K562 (cell line): ENCODE measurements at regions not wholly inside any gene's neighbourhood (a gene's known extent, or its start where the extent isn't known, plus 50 kb on each side); places are given as distances from the start of the nearest gene placed in this dataset.

Experiments used
- ATAC-seq: fragments of 200-7000 bp; cut with Tn5 transposase; 3 replicates; pipeline ENCODE4 v1.9.1; 2020; ENCODE audit warnings: moderate library complexity
- BruUV-seq: library from RNA; stranded (reverse); fragments of 400-500 nt; replicated peaks from 2 replicates; lab custom pipeline; 2021; lab: Mats Ljungman, UMichigan
- CTCF ChIA-PET: fragments of 300-600 bp; formaldehyde crosslinking; extraction: SDS; loops from one replicate; lab custom pipeline; 2021; ENCODE audit warnings: low intra/inter-chr PET ratio; lab: Yijun Ruan, JAX
- POLR2A ChIA-PET: fragments of 300-600, 350-650 bp; sonication (Branson Sonifier 250); formaldehyde crosslinking; extraction: SDS; loops from one replicate; lab custom pipeline; 2021; ENCODE audit warnings: antibody characterized with exemption, inconsistent platforms; lab: Yijun Ruan, JAX
- DNase-seq, 4 experiments: peaks; one replicate each; pipeline versions ENCODE4 v3.0.0 to v3.0.0-alpha.2; 2011 to 2018; ENCODE audit warnings: low spot score in 3 of 4, mixed read lengths in 3 of 4; ENCODE audit errors: extremely low read depth in 1 of 4
- FAIRE-seq: peaks from 2 replicates; lab custom pipeline; 2011; peaks lifted over from hg19 to GRCh38; lab: Jason Lieb, UNC
- H2AFZ ChIP-seq: 2 replicates; pipeline ENCODE4 v1.6.0; 2011; ENCODE audit warnings: low read depth, low read length, control low read depth, inconsistent platforms
- H3K27ac ChIP-seq: fragments of 200-600 bp; 3 replicates; pipeline ENCODE4 v1.8.0; 2011; ENCODE audit warnings: low read depth, mild to moderate bottlenecking, control low read depth, inconsistent platforms, low read length, moderate library complexity, mixed read lengths; ENCODE audit errors: extremely low read depth
- H3K27me3 ChIP-seq, 2 experiments: fragments of 300-600 bp in 1 of 2; 2 replicates in 1 of 2; 3 replicates in 1 of 2; pipeline versions ENCODE4 v1.6.0 to v1.8.0; 2011; ENCODE audit warnings: inconsistent platforms in 2 of 2, low read length in 2 of 2, mild to moderate bottlenecking in 1 of 2, mixed read lengths in 1 of 2, moderate library complexity in 1 of 2; ENCODE audit not compliant: control insufficient read depth in 2 of 2, insufficient read depth in 2 of 2
- H3K36me3 ChIP-seq: fragments of 300-600 bp; 3 replicates; pipeline ENCODE4 v1.8.0; 2011; ENCODE audit warnings: mild to moderate bottlenecking, low read length, inconsistent platforms; ENCODE audit not compliant: control insufficient read depth, insufficient read depth
- H3K4me1 ChIP-seq, 2 experiments: fragments of 200-600 bp in 1 of 2; replicated peaks in 1 of 2; 2 replicates in 1 of 2; 3 replicates in 1 of 2; pipeline versions ENCODE4 v1.5.1 to v1.8.0; 2011; ENCODE audit warnings: inconsistent platforms in 2 of 2, low read length in 2 of 2, mild to moderate bottlenecking in 1 of 2, mixed read lengths in 1 of 2, moderate library complexity in 1 of 2; ENCODE audit not compliant: control insufficient read depth in 2 of 2, insufficient read depth in 2 of 2
- H3K4me2 ChIP-seq: 2 replicates; pipeline ENCODE4 v1.6.1; 2011; ENCODE audit warnings: low read length, control low read depth, inconsistent platforms, mixed read lengths; ENCODE audit not compliant: insufficient read depth
- H3K4me3 ChIP-seq: fragments of 200-600 bp; sonication (generic), shearing (Covaris generic); 2 replicates; pipeline ENCODE4 v1.5.1; 2016; ENCODE audit warnings: control low read depth, inconsistent platforms
- H3K79me2 ChIP-seq: fragments of 200-600 bp; 3 replicates; pipeline ENCODE4 v1.8.0; 2011; ENCODE audit warnings: low read length, inconsistent platforms; ENCODE audit not compliant: control insufficient read depth, insufficient read depth
- H3K9ac ChIP-seq, 2 experiments: 2 replicates each; pipeline versions ENCODE4 v1.6.0 to v1.6.1; 2011; ENCODE audit warnings: low read depth in 2 of 2, low read length in 2 of 2, control low read depth in 1 of 2, inconsistent platforms in 1 of 2, mild to moderate bottlenecking in 1 of 2, mixed read lengths in 1 of 2; ENCODE audit not compliant: insufficient read depth in 1 of 2
- H3K9me1 ChIP-seq: one replicate; pipeline ENCODE4 v1.6.0; 2011; ENCODE audit warnings: inconsistent platforms, mild to moderate bottlenecking, low read length, moderate library complexity; ENCODE audit not compliant: control insufficient read depth, insufficient read depth
- H3K9me3 ChIP-seq: replicated peaks from 2 replicates; pipeline ENCODE4 v1.5.1; 2011; ENCODE audit warnings: low read depth, low read length, inconsistent platforms; ENCODE audit not compliant: control insufficient read depth, insufficient read depth
- H4K20me1 ChIP-seq: replicated peaks from 2 replicates; pipeline ENCODE4 v1.6.1; 2011; ENCODE audit warnings: low read length, inconsistent platforms, mixed read lengths; ENCODE audit not compliant: control insufficient read depth, insufficient read depth
- BCL6 ChIP-seq: fragments of 250-450 bp; sonication (Bioruptor Pico); IDR thresholded peaks from 2 replicates; pipeline ENCODE4 v1.4.0; 2020
- BRF1 ChIP-seq: IDR thresholded peaks from 3 replicates; pipeline ENCODE4 v1.6.1; 2011; ENCODE audit warnings: borderline replicate concordance, mild to moderate bottlenecking; ENCODE audit not compliant: insufficient read length; ENCODE audit errors: extremely low read depth
- GATAD2B ChIP-seq: fragments of 450-650 bp; IDR thresholded peaks from 2 replicates; pipeline ENCODE4 v1.6.1; 2017; ENCODE audit warnings: mild to moderate bottlenecking, borderline replicate concordance
- MYBL2 ChIP-seq, 2 experiments: fragments of 450-650 bp in 1 of 2; sonication (generic) in 1 of 2; formaldehyde crosslinking in 1 of 2; IDR thresholded peaks; 2 replicates each; pipeline versions ENCODE4 v1.6.1 to v1.8.1; 2017 to 2022; ENCODE audit warnings: borderline replicate concordance in 1 of 2, inconsistent platforms in 1 of 2, low read depth in 1 of 2, mild to moderate bottlenecking in 1 of 2, missing genetic modification reagents in 1 of 2, moderate library complexity in 1 of 2
- SAFB2 ChIP-seq: fragments of 200-400 bp; formaldehyde crosslinking; IDR thresholded peaks from 2 replicates; pipeline ENCODE4 v1.6.1; 2018; ENCODE audit warnings: borderline replicate concordance, low read length, low read depth, moderate library complexity; ENCODE audit not compliant: severe bottlenecking
- TCFL5 ChIP-seq: fragments of 250-450 bp; sonication (Bioruptor Pico); conservative IDR thresholded peaks from 2 replicates; pipeline ENCODE4 v1.6.1; 2021; ENCODE audit warnings: mild to moderate bottlenecking, moderate library complexity, matching md5 sums
- TEAD2 ChIP-seq: fragments of 450-650 bp; IDR thresholded peaks from 2 replicates; pipeline ENCODE4 v1.6.1; 2016; ENCODE audit warnings: missing genetic modification characterization, control low read depth, missing compliant biosample characterization
- WHSC1 ChIP-seq: IDR thresholded peaks from one replicate; pipeline ENCODE4 v1.6.1; 2012; ENCODE audit warnings: low read length, control low read depth, inconsistent platforms
- ZEB2 ChIP-seq: fragments of 450-650 bp; IDR thresholded peaks from 2 replicates; pipeline ENCODE4 v1.6.1; 2016
- ZNF778 ChIP-seq: fragments of 450-650 bp; formaldehyde crosslinking; IDR thresholded peaks from 2 replicates; pipeline ENCODE4 v1.4.0; 2020; ENCODE audit warnings: mild to moderate bottlenecking, moderate library complexity
- WGBS: fragments of 100-300 bp; shearing (Covaris generic); methylation state at CpG from one replicate; pipeline ENCODE4 v1.1.6; 2016; ENCODE audit warnings: low coverage, mixed read lengths; ENCODE audit not compliant: insufficient coverage; ENCODE audit errors: missing lambda C conversion rate; 5-methylcytosine and 5-hydroxymethylcytosine counted together
- in situ Hi-C: fragments of 300-500 bp; cut with MboI; formaldehyde crosslinking; loops from 4 replicates; pipeline ENCODE4 v1.15.0; 2018; ENCODE audit warnings: inconsistent platforms, mixed read lengths
- intact Hi-C: fragments of 100-400 bp; cut with micrococcal nuclease; formaldehyde crosslinking; loops from 2 replicates; pipeline ENCODE4 v1.14.2; 2022
- TF ChIP-seq, protein P1 (sequence below), 2 experiments: fragments of 150-350 bp in 1 of 2; IDR thresholded peaks; 2 replicates each; pipeline ENCODE4 v1.6.1; 2012 to 2016; ENCODE audit warnings: low read depth in 2 of 2, low read length in 2 of 2, mild to moderate bottlenecking in 1 of 2, moderate library complexity in 1 of 2
- TF ChIP-seq, protein P2 (sequence below): fragments of 450-650 bp; formaldehyde crosslinking; IDR thresholded peaks from 2 replicates; pipeline ENCODE4 v1.4.0; 2020; ENCODE audit warnings: mild to moderate bottlenecking, moderate library complexity
- TF ChIP-seq, protein P3 (sequence below): fragments of 250-450 bp; sonication (Bioruptor Pico); IDR thresholded peaks from 2 replicates; pipeline ENCODE4 v1.9.0; 2021; ENCODE audit warnings: mild to moderate bottlenecking

DNA sequence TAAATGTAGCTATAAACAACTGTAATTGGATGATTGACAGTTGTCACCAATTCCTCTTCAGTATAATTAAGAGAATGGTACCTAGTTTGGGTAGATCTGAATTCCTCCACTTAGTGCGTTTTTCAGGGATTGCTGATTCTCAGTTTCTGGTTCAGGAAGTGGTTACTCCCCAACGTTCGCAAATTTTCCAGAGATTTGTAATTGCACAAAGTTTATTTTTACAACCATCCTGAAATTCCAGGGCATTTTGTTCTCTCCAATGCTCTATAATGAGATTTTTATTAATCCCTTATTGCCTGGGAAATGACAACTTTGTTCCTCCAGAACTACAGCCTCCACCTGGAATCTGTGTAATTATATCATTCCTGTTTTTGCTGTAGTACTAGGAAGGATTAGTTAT, 710.6 kb upstream of the ZEB2 start:
- Histone ChIP-seq H3K27me3 (no peaks in the 10 kb centered on the region), H2AFZ (0 out of 2 replicates have a peak overlapping the region, but pooled peaks have one; percentile 33), H3K9ac (no peak overlapping the region), H3K9me1 (no peaks in the 10 kb centered on the region), H3K4me1 (no peaks in the 10 kb centered on the region), H3K79me2 (no peaks in the 10 kb centered on the region), H3K4me3 (no peak overlapping the region), H3K36me3 (no peaks in the 10 kb centered on the region), H3K27ac (no peak overlapping the region), H3K4me2 (no peak overlapping the region), H4K20me1 (no peaks in the 10 kb centered on the region), H3K9me3 (no peaks in the 10 kb centered on the region)
- BruUV-seq = no TSS peak
- WGBS = 65% methylated on average over 3 of the region's 3 CpGs
- no peak for ATAC-seq
- TF ChIP-seq ZEB2 = no peak
- no peak for TF ChIP-seq SAFB2
- no peak for TF ChIP-seq BCL6 (CRISPR knock-in tag)
- TF ChIP-seq WHSC1 = no peak
- TF ChIP-seq TCFL5 (CRISPR knock-in tag) = no peak
- TF ChIP-seq MYBL2 (IDR thresholded peaks at IDR 0.05; ENCODE audit: low read depth) = no peak
- no peak for TF ChIP-seq MYBL2 (CRISPR knock-in tag; IDR thresholded peaks at IDR 0.05; ENCODE audit: borderline replicate concordance)
- TF ChIP-seq, protein P1, sequence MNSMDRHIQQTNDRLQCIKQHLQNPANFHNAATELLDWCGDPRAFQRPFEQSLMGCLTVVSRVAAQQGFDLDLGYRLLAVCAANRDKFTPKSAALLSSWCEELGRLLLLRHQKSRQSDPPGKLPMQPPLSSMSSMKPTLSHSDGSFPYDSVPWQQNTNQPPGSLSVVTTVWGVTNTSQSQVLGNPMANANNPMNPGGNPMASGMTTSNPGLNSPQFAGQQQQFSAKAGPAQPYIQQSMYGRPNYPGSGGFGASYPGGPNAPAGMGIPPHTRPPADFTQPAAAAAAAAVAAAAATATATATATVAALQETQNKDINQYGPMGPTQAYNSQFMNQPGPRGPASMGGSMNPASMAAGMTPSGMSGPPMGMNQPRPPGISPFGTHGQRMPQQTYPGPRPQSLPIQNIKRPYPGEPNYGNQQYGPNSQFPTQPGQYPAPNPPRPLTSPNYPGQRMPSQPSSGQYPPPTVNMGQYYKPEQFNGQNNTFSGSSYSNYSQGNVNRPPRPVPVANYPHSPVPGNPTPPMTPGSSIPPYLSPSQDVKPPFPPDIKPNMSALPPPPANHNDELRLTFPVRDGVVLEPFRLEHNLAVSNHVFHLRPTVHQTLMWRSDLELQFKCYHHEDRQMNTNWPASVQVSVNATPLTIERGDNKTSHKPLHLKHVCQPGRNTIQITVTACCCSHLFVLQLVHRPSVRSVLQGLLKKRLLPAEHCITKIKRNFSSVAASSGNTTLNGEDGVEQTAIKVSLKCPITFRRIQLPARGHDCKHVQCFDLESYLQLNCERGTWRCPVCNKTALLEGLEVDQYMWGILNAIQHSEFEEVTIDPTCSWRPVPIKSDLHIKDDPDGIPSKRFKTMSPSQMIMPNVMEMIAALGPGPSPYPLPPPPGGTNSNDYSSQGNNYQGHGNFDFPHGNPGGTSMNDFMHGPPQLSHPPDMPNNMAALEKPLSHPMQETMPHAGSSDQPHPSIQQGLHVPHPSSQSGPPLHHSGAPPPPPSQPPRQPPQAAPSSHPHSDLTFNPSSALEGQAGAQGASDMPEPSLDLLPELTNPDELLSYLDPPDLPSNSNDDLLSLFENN (IDR thresholded peaks at IDR 0.05; ENCODE audit: low read depth in 2 of 2, low read length in 2 of 2) = no peak
- TF ChIP-seq, protein P2, sequence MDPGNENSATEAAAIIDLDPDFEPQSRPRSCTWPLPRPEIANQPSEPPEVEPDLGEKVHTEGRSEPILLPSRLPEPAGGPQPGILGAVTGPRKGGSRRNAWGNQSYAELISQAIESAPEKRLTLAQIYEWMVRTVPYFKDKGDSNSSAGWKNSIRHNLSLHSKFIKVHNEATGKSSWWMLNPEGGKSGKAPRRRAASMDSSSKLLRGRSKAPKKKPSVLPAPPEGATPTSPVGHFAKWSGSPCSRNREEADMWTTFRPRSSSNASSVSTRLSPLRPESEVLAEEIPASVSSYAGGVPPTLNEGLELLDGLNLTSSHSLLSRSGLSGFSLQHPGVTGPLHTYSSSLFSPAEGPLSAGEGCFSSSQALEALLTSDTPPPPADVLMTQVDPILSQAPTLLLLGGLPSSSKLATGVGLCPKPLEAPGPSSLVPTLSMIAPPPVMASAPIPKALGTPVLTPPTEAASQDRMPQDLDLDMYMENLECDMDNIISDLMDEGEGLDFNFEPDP (CRISPR knock-in tag) = no peak
- no peak for TF ChIP-seq GATAD2B
- TF ChIP-seq, protein P3, sequence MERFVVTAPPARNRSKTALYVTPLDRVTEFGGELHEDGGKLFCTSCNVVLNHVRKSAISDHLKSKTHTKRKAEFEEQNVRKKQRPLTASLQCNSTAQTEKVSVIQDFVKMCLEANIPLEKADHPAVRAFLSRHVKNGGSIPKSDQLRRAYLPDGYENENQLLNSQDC (CRISPR knock-in tag) = no peak
- no peak for TF ChIP-seq BRF1
- TF ChIP-seq ZNF778 (CRISPR knock-in tag) = no peak
- TF ChIP-seq TEAD2 (tag) = no peak
- DNase-seq = no peak
- POLR2A ChIA-PET = no interaction called here
- CTCF ChIA-PET = no interaction called here
- intact Hi-C loops = no loop called here
- no peak for FAIRE-seq
- in situ Hi-C loops = no loop called here
